Sigmoid colon (tissue), 6 donors: ENCODE measurements at regions not wholly inside any gene's neighbourhood (a gene's known extent, or its start where the extent isn't known, plus 50 kb on each side); places are given as distances from the start of the nearest gene placed in this dataset.

Experiments used
- DNase-seq: peaks from one replicate; pipeline ENCODE4 v3.0.0-alpha.2; 2019
- H3K27ac ChIP-seq, 4 donors: fragments of 200-600 bp; sonication (generic); one replicate each; pipeline ENCODE4 v1.5.1; 2016 to 2019; ENCODE audit warnings: mild to moderate bottlenecking in 1 of 4
- H3K27me3 ChIP-seq, 3 donors: fragments of 200-600 bp; sonication (generic); one replicate each; pipeline ENCODE4 v1.5.1; 2019; ENCODE audit warnings: mild to moderate bottlenecking in 1 of 3
- H3K36me3 ChIP-seq, 4 donors: fragments of 200-600 bp; sonication (generic); one replicate each; pipeline ENCODE4 v1.5.1; 2016 to 2019
- H3K4me1 ChIP-seq, 4 donors: fragments of 200-600 bp; sonication (generic); one replicate each; pipeline ENCODE4 v1.5.1; 2017 to 2019
- H3K4me3 ChIP-seq, 4 donors: fragments of 200-600 bp; sonication (generic); one replicate each; pipeline ENCODE4 v1.5.1; 2017 to 2019; ENCODE audit warnings: mild to moderate bottlenecking in 2 of 4, moderate library complexity in 1 of 4
- H3K9me3 ChIP-seq, 4 donors: fragments of 200-600 bp in 3 of 4; sonication (generic) in 3 of 4; one replicate each; pipeline versions ENCODE4 v1.5.1 to v1.6.1; 2013 to 2019
- CTCF ChIP-seq, 4 experiments: fragments of 450-650 bp in 3 of 4; fragments of 200-600 bp in 1 of 4; IDR thresholded peaks; one replicate each; pipeline ENCODE4 v1.5.1; 2016 to 2019; ENCODE audit warnings: antibody characterized with exemption in 4 of 4, mild to moderate bottlenecking in 3 of 4, moderate library complexity in 2 of 4
- EP300 ChIP-seq, 4 donors: sonication (generic); formaldehyde crosslinking; IDR thresholded peaks; one replicate each; pipeline ENCODE4 v1.6.1; 2017; ENCODE audit warnings: antibody characterized with exemption in 4 of 4
- POLR2A ChIP-seq, 2 donors: fragments of 450-650 bp; IDR thresholded peaks; one replicate each; pipeline ENCODE4 v1.6.1; 2016; ENCODE audit warnings: antibody characterized with exemption in 2 of 2, mild to moderate bottlenecking in 2 of 2, moderate library complexity in 2 of 2
- POLR2AphosphoS5 ChIP-seq, 4 donors: sonication (generic); formaldehyde crosslinking; IDR thresholded peaks; one replicate each; pipeline ENCODE4 v1.6.1; 2017; ENCODE audit warnings: antibody characterized with exemption in 4 of 4
- WGBS, 2 donors: extraction: QIAGEN DNeasy Blood & Tissue Kit; methylation state at CpG; one replicate each; pipeline ENCODE4 v1.1.7; 2013; 5-methylcytosine and 5-hydroxymethylcytosine counted together
- intact Hi-C: fragments of 100-400 bp; cut with DNase I; formaldehyde crosslinking; loops from one replicate; pipeline ENCODE4 v1.15.1; 2023
- donor health status: healthy with polysubstance abuse.
- donor health status: healthy.

DNA sequence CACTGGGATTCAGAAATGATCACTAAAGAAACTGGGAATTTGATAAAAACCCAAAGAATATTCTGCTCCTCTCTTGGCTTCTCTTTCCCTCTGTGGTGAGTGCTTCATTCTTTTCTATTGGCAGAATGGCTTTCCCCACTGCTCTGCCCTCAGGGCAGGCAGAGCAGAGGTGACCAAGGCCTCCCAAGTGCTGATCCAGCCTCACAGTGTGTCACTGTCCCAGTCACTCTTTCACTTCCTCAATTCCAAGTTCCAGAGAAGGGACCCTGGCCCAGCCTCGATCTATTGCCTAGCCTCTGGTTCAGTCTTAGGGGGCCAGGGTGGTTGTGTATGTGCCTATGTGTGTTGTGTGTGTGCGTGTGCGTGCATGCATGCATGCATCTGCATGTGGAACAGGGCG lies 180.6 kb upstream of the TMTC4 start:
- Histone ChIP-seq H3K27me3 (no peaks in the 10 kb centered on the region), H3K9me3 (peaks cover 0 to 1% (median 0%) of the 10 kb centered on the region in 4 donors), H3K4me3 (no peak overlapping the region), H3K36me3 (no peaks in the 10 kb centered on the region), H3K27ac (no peak overlapping the region), H3K4me1 (no peaks in the 10 kb centered on the region)
- WGBS, 2 donors = 80 to 89% methylated on average over 4 of the region's 4 CpGs
- intact Hi-C loops = no loop called here
- TF ChIP-seq EP300 (IDR thresholded peaks at IDR 0.05) (no peak), POLR2AphosphoS5 (IDR thresholded peaks at IDR 0.05) (no peak), POLR2A (IDR thresholded peaks at IDR 0.05) (no peak), CTCF (IDR thresholded peaks at IDR 0.05) (no peak)
- DNase-seq = no peak

DNA sequence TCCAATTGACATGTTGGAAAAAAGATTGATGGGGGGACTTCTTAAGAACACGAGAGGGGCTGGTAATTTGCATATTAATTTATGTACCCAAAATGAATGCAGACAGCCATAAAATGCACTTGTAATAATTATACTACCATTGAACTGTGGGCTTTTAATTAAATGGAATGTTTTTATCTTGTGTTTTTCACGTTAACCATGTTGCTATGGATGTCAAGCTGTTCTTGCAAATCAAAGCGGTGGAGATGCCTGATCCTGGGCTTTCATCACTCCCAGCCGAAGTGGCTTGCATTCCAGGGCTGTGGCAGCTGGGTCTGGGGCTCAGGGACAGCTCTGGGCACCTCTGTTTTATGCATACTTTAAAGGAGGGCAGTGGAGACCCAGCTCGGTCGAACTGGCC lies 179.4 kb upstream of the TMTC4 start:
- DNase-seq = no peak
- no peaks in the 10 kb centered on the region for H3K27me3 ChIP-seq
- H3K4me1 ChIP-seq = no peaks in the 10 kb centered on the region
- H3K27ac ChIP-seq = no peak overlapping the region
- H3K9me3 ChIP-seq = peaks cover 0 to 3% (median 0%) of the 10 kb centered on the region in 4 donors
- no peak for TF ChIP-seq POLR2AphosphoS5 (IDR thresholded peaks at IDR 0.05)
- H3K36me3 ChIP-seq = no peaks in the 10 kb centered on the region
- H3K4me3 ChIP-seq = no peak overlapping the region
- WGBS, 2 donors = 48 to 52% methylated on average over 6 of the region's 6 CpGs
- intact Hi-C loops = no loop called here

DNA sequence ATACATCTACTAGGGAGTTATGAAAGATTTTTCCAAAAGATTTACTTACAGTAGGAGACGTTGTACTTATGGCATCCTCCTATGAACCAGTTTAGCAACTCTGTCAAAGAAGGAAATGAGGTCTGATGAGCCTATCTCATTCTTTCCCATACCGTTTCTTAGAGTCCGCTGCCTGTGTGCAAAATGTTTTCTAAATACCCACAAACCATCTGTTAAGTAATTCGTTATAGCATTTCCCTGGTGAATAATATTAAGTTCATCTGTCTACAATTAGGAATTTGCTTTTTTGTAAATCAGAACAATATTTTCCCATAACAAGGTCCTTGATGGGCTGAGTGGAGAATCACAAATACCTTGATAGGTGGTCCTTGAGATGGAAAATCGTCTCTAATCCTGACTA lies 178.8 kb upstream of the TMTC4 start:
- no peak for DNase-seq
- Histone ChIP-seq H3K27ac (no peak overlapping the region), H3K27me3 (no peaks in the 10 kb centered on the region), H3K36me3 (no peaks in the 10 kb centered on the region), H3K4me1 (no peaks in the 10 kb centered on the region), H3K4me3 (no peak overlapping the region), H3K9me3 (peaks cover 0 to 3% (median 0%) of the 10 kb centered on the region in 4 donors)
- TF ChIP-seq CTCF (IDR thresholded peaks at IDR 0.05) (no peak), EP300 (IDR thresholded peaks at IDR 0.05) (no peak), POLR2A (IDR thresholded peaks at IDR 0.05) (no peak), POLR2AphosphoS5 (IDR thresholded peaks at IDR 0.05) (no peak)
- intact Hi-C loops = no loop called here
- WGBS, 2 donors = 67 to 76% methylated on average over 5 of the region's 5 CpGs

- no peak overlapping the region for H3K27ac ChIP-seq
- H3K4me3 ChIP-seq = no peak overlapping the region
- WGBS, 2 donors = 37 to 73% methylated on average over 1 of the region's 1 CpG
- peaks cover 0 to 3% (median 0%) of the 10 kb centered on the region in 4 donors for H3K9me3 ChIP-seq
- H3K4me1 ChIP-seq = no peaks in the 10 kb centered on the region
- no peak for TF ChIP-seq POLR2A (IDR thresholded peaks at IDR 0.05)
- TF ChIP-seq EP300 (IDR thresholded peaks at IDR 0.05) = no peak
- TF ChIP-seq POLR2AphosphoS5 (IDR thresholded peaks at IDR 0.05) = no peak
- TF ChIP-seq CTCF (IDR thresholded peaks at IDR 0.05) = no peak
- DNase-seq = no peak
- no peaks in the 10 kb centered on the region for H3K36me3 ChIP-seq
- intact Hi-C loops = no loop called here
- H3K27me3 ChIP-seq = no peaks in the 10 kb centered on the region
Measured at GRCh38 chr13:100852146-100852545, 177.6 kb upstream of the TMTC4 start.

GRCh38 chr13:100848304-100848703 lies 173.7 kb upstream of the TMTC4 start:
- H3K4me3 ChIP-seq = no peak overlapping the region
- no peak overlapping the region for H3K27ac ChIP-seq
- DNase-seq = no peak
- H3K4me1 ChIP-seq = no peaks in the 10 kb centered on the region
- 82 to 90% methylated on average over 6 of the region's 6 CpGs for WGBS, 2 donors
- H3K9me3 ChIP-seq = peaks cover 0 to 3% (median 0%) of the 10 kb centered on the region in 4 donors
- intact Hi-C loops = no loop called here
- H3K36me3 ChIP-seq = no peaks in the 10 kb centered on the region
- no peak for TF ChIP-seq EP300 (IDR thresholded peaks at IDR 0.05)
- no peaks in the 10 kb centered on the region for H3K27me3 ChIP-seq

DNA sequence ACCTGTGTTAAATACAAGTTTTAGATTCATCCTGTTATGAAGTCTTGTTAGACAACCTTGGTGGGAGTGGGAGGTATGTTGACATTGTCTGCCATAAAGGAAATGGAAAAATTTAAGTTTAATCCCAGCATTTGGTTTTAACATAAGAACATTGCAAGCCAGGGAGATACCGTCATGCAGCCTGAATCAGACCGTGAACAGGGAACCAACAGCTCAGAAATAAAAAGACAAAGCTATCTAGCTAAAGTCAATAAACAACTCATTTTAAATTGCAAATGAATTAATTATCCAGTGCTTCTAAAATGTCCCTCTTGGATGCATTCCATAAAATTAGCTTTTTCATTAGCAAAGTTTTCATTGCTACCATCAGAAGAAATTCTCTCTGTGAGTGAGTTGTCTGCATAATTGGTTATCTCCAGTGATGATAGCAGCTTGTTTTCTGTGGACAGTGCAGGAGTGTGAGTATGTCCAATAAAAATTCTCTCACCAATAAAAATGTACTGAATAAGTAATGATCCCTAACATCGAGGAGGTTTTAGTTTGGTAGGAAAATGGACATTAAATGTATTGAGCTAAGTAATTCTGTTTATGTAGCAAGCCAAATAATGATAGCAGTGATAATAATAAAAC lies 170.6 kb upstream of the TMTC4 start:
- TF ChIP-seq POLR2A (IDR thresholded peaks at IDR 0.05) = no peak
- TF ChIP-seq EP300 (IDR thresholded peaks at IDR 0.05) = no peak
- no peak for TF ChIP-seq POLR2AphosphoS5 (IDR thresholded peaks at IDR 0.05)
- TF ChIP-seq CTCF (IDR thresholded peaks at IDR 0.05) = no peak
- intact Hi-C loops = no loop called here
- no peaks in the 10 kb centered on the region for H3K27me3 ChIP-seq
- H3K36me3 ChIP-seq = no peaks in the 10 kb centered on the region
- peaks cover 0 to 3% (median 0%) of the 10 kb centered on the region in 4 donors for H3K9me3 ChIP-seq
- H3K27ac ChIP-seq = no peak overlapping the region
- H3K4me1 ChIP-seq = no peaks in the 10 kb centered on the region
- 70 to 75% methylated on average over 3 of the region's 3 CpGs for whole genome bisulfite sequencing, 2 donors
- H3K4me3 ChIP-seq = no peak overlapping the region
- no peak for DNase-seq
